A549 (cell line): ENCODE measurements at regions not wholly inside any gene's neighbourhood (a gene's known extent, or its start where the extent isn't known, plus 50 kb on each side); places are given as distances from the start of the nearest gene placed in this dataset.

ENCODE experiments used
- ATAC-seq, 2 experiments: fragments of 200-7000 bp in 1 of 2; fragments of >200 bp in 1 of 2; cut with Nextera tagmentation in 1 of 2; cut with Tn5 transposase in 1 of 2; 3 replicates each; pipeline versions ENCODE4 v1.8.0 to v1.9.1; 2018 to 2020; ENCODE audit warnings: mild to moderate bottlenecking in 1 of 2, moderate library complexity in 1 of 2
- CTCF ChIA-PET: fragments of 300-600 bp; sonication (Branson Sonifier 250); formaldehyde crosslinking; extraction: SDS; loops from one replicate; lab custom pipeline; 2021; ENCODE audit warnings: antibody characterized with exemption, inconsistent platforms; lab: Yijun Ruan, JAX
- POLR2A ChIA-PET: fragments of 350-600 bp; formaldehyde crosslinking; extraction: SDS; loops from one replicate; lab custom pipeline; 2021; ENCODE audit warnings: antibody characterized with exemption, inconsistent platforms; lab: Yijun Ruan, JAX
- DNase-seq, 2 experiments: peaks; one replicate each; pipeline versions ENCODE4 v3.0.0 to v3.0.0-alpha.2; 2011 to 2016; ENCODE audit warnings: low read depth in 1 of 2, low spot score in 1 of 2
- FAIRE-seq: peaks from 2 replicates; lab custom pipeline; 2011; peaks lifted over from hg19 to GRCh38; lab: Jason Lieb, UNC
- H3K27ac ChIP-seq, 2 experiments: fragments of >200 bp; sonication (Bioruptor Twin); formaldehyde crosslinking; 3 replicates each; pipeline ENCODE4 v1.5.1; 2016 to 2017
- H3K4me1 ChIP-seq: fragments of >200 bp; sonication (Bioruptor Twin); formaldehyde crosslinking; 3 replicates; pipeline ENCODE4 v1.6.1; 2016
- H3K4me2 ChIP-seq: fragments of >200 bp; sonication (Bioruptor Twin); formaldehyde crosslinking; 3 replicates; pipeline ENCODE4 v1.6.1; 2016
- H3K4me3 ChIP-seq: fragments of >200 bp; sonication (Bioruptor Twin); formaldehyde crosslinking; 3 replicates; pipeline ENCODE4 v1.5.1; 2016
- H3K9me3 ChIP-seq: fragments of >200 bp; sonication (Bioruptor Twin); formaldehyde crosslinking; 3 replicates; pipeline ENCODE4 v1.6.1; 2016
- BHLHE40 ChIP-seq: IDR thresholded peaks from 2 replicates; pipeline ENCODE4 v1.6.1; 2012; ENCODE audit warnings: low read depth, low read length, inconsistent platforms
- CBX8 ChIP-seq: fragments of 200-600 bp; sonication (generic); IDR thresholded peaks from 2 replicates; pipeline ENCODE4 v1.6.1; 2016
- CEBPB ChIP-seq, 2 experiments: fragments of >200 bp in 1 of 2; sonication (Bioruptor Twin) in 1 of 2; formaldehyde crosslinking in 1 of 2; IDR thresholded peaks; 2 replicates each; pipeline ENCODE4 v1.6.1; 2012 to 2016
- CHD4 ChIP-seq: fragments of 200-600 bp; sonication (generic); IDR thresholded peaks from 2 replicates; pipeline ENCODE4 v1.6.1; 2016; ENCODE audit warnings: antibody characterized with exemption, mild to moderate bottlenecking, borderline replicate concordance
- GATA3 ChIP-seq: IDR thresholded peaks from 2 replicates; pipeline ENCODE4 v1.6.1; 2012; ENCODE audit warnings: borderline replicate concordance
- HDAC2 ChIP-seq: fragments of 200-600 bp; sonication (generic); IDR thresholded peaks from 2 replicates; pipeline ENCODE4 v1.6.1; 2016
- HOXB13 ChIP-seq: fragments of 250-450 bp; sonication (Bioruptor Pico); IDR thresholded peaks from 2 replicates; pipeline ENCODE4 v1.5.0; 2020; ENCODE audit warnings: low read depth, mild to moderate bottlenecking, moderate library complexity
- JUNB ChIP-seq: fragments of >200 bp; sonication (Bioruptor Twin); formaldehyde crosslinking; IDR thresholded peaks from 2 replicates; pipeline ENCODE4 v1.6.1; 2016
- MAFK ChIP-seq: fragments of 450-650 bp; IDR thresholded peaks from 2 replicates; pipeline ENCODE4 v1.6.1; 2014; ENCODE audit not compliant: partially characterized antibody
- MAZ ChIP-seq: fragments of 150-350 bp; IDR thresholded peaks from 2 replicates; pipeline ENCODE4 v1.6.1; 2014; ENCODE audit warnings: antibody characterized with exemption, low read depth, low read length, borderline replicate concordance
- MYC ChIP-seq: IDR thresholded peaks from 2 replicates; pipeline ENCODE4 v1.6.1; 2012; ENCODE audit warnings: mild to moderate bottlenecking, inconsistent platforms, low read length, improper control_type of control experiment, borderline replicate concordance
- NPAS2 ChIP-seq: fragments of 250-450 bp; sonication (Bioruptor Pico); IDR thresholded peaks from 2 replicates; pipeline ENCODE4 v1.8.0; 2022; ENCODE audit warnings: mild to moderate bottlenecking, moderate library complexity, borderline replicate concordance
- POLR2A ChIP-seq: IDR thresholded peaks from 2 replicates; pipeline ENCODE4 v1.6.1; 2012; ENCODE audit warnings: mild to moderate bottlenecking, low read length
- SMC3 ChIP-seq: fragments of >200 bp; sonication (Bioruptor Twin); formaldehyde crosslinking; IDR thresholded peaks from 3 replicates; pipeline ENCODE4 v1.6.1; 2018; ENCODE audit warnings: inconsistent platforms
- TFCP2L1 ChIP-seq: fragments of 250-450 bp; sonication (Bioruptor Pico); IDR thresholded peaks from 2 replicates; pipeline ENCODE4 v1.5.0; 2021; ENCODE audit warnings: mild to moderate bottlenecking
- TP53 ChIP-seq: fragments of 250-450 bp; sonication (Bioruptor Pico); IDR thresholded peaks from 2 replicates; pipeline ENCODE4 v1.5.0; 2021; ENCODE audit warnings: mild to moderate bottlenecking, moderate library complexity
- WGBS: methylation state at CpG from one replicate; pipeline ENCODE4 v1.1.6; 2017; ENCODE audit errors: missing lambda C conversion rate; 5-methylcytosine and 5-hydroxymethylcytosine counted together
- TF ChIP-seq, protein P1 (sequence below): fragments of 250-450 bp; sonication (Bioruptor Pico); IDR thresholded peaks from 2 replicates; pipeline ENCODE4 v1.5.0; 2021; ENCODE audit warnings: mild to moderate bottlenecking, moderate library complexity, borderline replicate concordance
- TF ChIP-seq, protein P2 (sequence below): fragments of 150-350 bp; IDR thresholded peaks from 2 replicates; pipeline ENCODE4 v1.6.1; 2014; ENCODE audit warnings: low read depth, mild to moderate bottlenecking, low read length
- TF ChIP-seq, protein P3 (sequence below): fragments of >200 bp; sonication (Bioruptor Twin); formaldehyde crosslinking; IDR thresholded peaks from 3 replicates; pipeline ENCODE4 v1.5.1; 2016
- TF ChIP-seq, protein P4 (sequence below): IDR thresholded peaks from 2 replicates; pipeline ENCODE4 v1.6.1; 2012; ENCODE audit warnings: low read depth, borderline replicate concordance

DNA sequence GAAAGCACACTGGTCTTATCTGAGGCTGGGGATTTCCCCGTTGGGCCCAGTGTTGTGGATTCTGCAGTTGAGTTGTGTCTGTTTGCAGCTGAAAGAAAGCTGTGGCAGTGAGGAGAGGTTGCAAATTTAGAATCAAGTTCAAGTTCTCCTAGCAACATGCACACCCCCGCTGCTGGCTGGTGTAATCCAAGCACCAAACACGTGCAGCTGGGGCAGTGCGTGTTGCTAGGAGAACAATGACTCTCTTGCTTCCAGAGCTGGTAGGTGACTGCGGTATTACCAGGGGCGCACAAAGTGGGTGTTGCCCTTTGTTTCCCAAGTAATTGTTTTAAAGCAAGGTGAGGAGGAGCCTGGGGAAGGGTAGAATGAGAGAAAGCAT is 91.5 kb downstream of the IER5 start:
- H3K9me3 ChIP-seq, result no peaks in the 10 kb centered on the region
- no peak for DNase-seq
- ChIA-PET CTCF (interaction anchor here (1.2 to 3.9 kb wide), 4 partner anchors 10 to 298 kb away, joined by 3 to 22 read pairs (median 5); no protein-coding TSS in a partner anchor), POLR2A (no interaction called here)
- H3K4me2 ChIP-seq, result no peak overlapping the region
- no peak for TF ChIP-seq TP53 (CRISPR knock-in tag)
- TF ChIP-seq CHD4, result no peak
- no peak for TF ChIP-seq BHLHE40
- TF ChIP-seq MAZ, result no peak
- no peak for TF ChIP-seq HDAC2
- TF ChIP-seq, protein P1, sequence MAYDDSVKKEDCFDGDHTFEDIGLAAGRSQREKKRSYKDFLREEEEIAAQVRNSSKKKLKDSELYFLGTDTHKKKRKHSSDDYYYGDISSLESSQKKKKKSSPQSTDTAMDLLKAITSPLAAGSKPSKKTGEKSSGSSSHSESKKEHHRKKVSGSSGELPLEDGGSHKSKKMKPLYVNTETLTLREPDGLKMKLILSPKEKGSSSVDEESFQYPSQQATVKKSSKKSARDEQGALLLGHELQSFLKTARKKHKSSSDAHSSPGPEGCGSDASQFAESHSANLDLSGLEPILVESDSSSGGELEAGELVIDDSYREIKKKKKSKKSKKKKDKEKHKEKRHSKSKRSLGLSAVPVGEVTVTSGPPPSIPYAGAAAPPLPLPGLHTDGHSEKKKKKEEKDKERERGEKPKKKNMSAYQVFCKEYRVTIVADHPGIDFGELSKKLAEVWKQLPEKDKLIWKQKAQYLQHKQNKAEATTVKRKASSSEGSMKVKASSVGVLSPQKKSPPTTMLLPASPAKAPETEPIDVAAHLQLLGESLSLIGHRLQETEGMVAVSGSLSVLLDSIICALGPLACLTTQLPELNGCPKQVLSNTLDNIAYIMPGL (CRISPR knock-in tag), result no peak
- no peak for TF ChIP-seq NPAS2
- TF ChIP-seq, protein P2, sequence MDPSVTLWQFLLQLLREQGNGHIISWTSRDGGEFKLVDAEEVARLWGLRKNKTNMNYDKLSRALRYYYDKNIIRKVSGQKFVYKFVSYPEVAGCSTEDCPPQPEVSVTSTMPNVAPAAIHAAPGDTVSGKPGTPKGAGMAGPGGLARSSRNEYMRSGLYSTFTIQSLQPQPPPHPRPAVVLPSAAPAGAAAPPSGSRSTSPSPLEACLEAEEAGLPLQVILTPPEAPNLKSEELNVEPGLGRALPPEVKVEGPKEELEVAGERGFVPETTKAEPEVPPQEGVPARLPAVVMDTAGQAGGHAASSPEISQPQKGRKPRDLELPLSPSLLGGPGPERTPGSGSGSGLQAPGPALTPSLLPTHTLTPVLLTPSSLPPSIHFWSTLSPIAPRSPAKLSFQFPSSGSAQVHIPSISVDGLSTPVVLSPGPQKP, result no peak
- TF ChIP-seq TFCP2L1 (CRISPR knock-in tag), result no peak
- TF ChIP-seq CEBPB (IDR thresholded peaks at IDR 0.05), result no peak
- TF ChIP-seq, protein P3, sequence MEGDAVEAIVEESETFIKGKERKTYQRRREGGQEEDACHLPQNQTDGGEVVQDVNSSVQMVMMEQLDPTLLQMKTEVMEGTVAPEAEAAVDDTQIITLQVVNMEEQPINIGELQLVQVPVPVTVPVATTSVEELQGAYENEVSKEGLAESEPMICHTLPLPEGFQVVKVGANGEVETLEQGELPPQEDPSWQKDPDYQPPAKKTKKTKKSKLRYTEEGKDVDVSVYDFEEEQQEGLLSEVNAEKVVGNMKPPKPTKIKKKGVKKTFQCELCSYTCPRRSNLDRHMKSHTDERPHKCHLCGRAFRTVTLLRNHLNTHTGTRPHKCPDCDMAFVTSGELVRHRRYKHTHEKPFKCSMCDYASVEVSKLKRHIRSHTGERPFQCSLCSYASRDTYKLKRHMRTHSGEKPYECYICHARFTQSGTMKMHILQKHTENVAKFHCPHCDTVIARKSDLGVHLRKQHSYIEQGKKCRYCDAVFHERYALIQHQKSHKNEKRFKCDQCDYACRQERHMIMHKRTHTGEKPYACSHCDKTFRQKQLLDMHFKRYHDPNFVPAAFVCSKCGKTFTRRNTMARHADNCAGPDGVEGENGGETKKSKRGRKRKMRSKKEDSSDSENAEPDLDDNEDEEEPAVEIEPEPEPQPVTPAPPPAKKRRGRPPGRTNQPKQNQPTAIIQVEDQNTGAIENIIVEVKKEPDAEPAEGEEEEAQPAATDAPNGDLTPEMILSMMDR, result no peak
- no peak for TF ChIP-seq POLR2A
- TF ChIP-seq GATA3, result no peak
- TF ChIP-seq JUNB, result no peak
- TF ChIP-seq CBX8, result no peak
- no peak for TF ChIP-seq MAFK
- ATAC-seq, result no peak
- H3K27ac ChIP-seq, result no peak overlapping the region
- FAIRE-seq, result no peak
- H3K4me3 ChIP-seq, result no peak overlapping the region
- 66% methylated on average over 6 of the region's 6 CpGs for WGBS
- no peaks in the 10 kb centered on the region for H3K4me1 ChIP-seq

DNA sequence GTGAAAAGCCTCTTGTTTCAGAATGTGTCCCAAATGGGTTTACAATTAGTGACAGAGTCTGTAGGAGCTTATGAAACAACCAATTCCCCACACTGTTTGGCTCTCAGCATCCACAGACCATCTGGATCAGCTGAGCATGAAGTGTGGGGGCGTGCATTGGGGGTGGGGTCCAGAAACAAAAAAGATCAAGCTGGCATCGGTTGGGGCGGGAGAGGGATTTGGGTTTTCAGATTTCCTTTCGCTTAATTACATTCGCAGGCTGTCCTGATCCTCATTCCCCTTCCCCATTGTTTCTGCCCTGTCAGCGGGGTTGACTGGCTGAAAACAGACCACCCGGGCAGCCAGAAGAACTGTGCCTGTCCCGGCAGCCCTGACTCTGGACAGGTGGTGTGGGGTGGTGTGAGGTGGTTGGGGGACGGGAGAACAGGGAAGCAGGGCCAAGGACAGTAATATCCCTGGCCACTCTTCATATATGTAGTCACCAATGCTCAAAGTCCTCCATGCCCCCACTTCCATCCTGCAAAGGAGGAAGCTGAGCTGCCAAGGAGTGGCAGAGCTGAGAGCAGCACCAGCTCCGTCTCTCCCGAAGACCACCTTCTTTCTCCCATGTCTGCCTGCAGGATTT is 92.0 kb downstream of the IER5 start:
- ATAC-seq, result no peak

More for the DNA sequence above, 92.0 kb downstream of the IER5 start:
- CTCF ChIA-PET, result interaction anchor here (1.8 to 3.9 kb wide), 3 partner anchors 9 to 299 kb away, joined by 4 to 22 read pairs (median 11); no protein-coding TSS in a partner anchor
- H3K4me2 ChIP-seq, result no peak overlapping the region
- no peak for TF ChIP-seq MYC
- TF ChIP-seq, protein P4, sequence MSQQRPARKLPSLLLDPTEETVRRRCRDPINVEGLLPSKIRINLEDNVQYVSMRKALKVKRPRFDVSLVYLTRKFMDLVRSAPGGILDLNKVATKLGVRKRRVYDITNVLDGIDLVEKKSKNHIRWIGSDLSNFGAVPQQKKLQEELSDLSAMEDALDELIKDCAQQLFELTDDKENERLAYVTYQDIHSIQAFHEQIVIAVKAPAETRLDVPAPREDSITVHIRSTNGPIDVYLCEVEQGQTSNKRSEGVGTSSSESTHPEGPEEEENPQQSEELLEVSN, result no peak
- TF ChIP-seq HOXB13 (CRISPR knock-in tag), result no peak
- TF ChIP-seq SMC3, result no peak
- H3K4me1 ChIP-seq, result no peaks in the 10 kb centered on the region
- DNase-seq (no peak), FAIRE-seq (no peak)
- POLR2A ChIA-PET, result no interaction called here
- H3K4me3 ChIP-seq, result no peak overlapping the region
- no peaks in the 10 kb centered on the region for H3K9me3 ChIP-seq
- WGBS, result 79% methylated on average over 11 of the region's 11 CpGs
- H3K27ac ChIP-seq, result no peak overlapping the region
